Progenitor cell of endocrine pancreas (in vitro differentiated cells): ENCODE measurements at regions not wholly inside any gene's neighbourhood (a gene's known extent, or its start where the extent isn't known, plus 50 kb on each side); places are given as distances from the start of the nearest gene placed in this dataset.

Experiments used
- DNase-seq: peaks from one replicate; pipeline ENCODE4 v3.0.0; 2021; ENCODE audit warnings: low spot score; ENCODE audit not compliant: unreplicated experiment
- H3K27ac Mint-ChIP-seq: 2 replicates; pipeline ENCODE4 v1.8.0; 2021; ENCODE audit warnings: mild to moderate bottlenecking, moderate library complexity, mixed read lengths
- H3K27me3 Mint-ChIP-seq: 2 replicates; pipeline ENCODE4 v1.8.0; 2021; ENCODE audit warnings: mixed read lengths
- H3K36me3 Mint-ChIP-seq: 2 replicates; pipeline ENCODE4 v1.8.0; 2022; ENCODE audit warnings: mixed read lengths; ENCODE audit not compliant: insufficient read depth
- H3K4me1 Mint-ChIP-seq: 2 replicates; pipeline ENCODE4 v1.8.0; 2021; ENCODE audit warnings: low read depth, mixed read lengths
- H3K4me3 Mint-ChIP-seq: 2 replicates; pipeline ENCODE4 v1.8.0; 2021; ENCODE audit warnings: low read depth, mild to moderate bottlenecking, moderate library complexity, mixed read lengths
- H3K9me3 Mint-ChIP-seq: 2 replicates; pipeline ENCODE4 v1.8.0; 2021; ENCODE audit warnings: low read depth, mixed read lengths
- CTCF ChIP-seq: fragments of 200-600 bp; sonication (generic); IDR thresholded peaks from one replicate; pipeline ENCODE4 v1.5.0; 2021; ENCODE audit warnings: antibody characterized with exemption, mild to moderate bottlenecking; ENCODE audit not compliant: unreplicated experiment

GRCh38 chr14:49993565-49993964 is 100.7 kb downstream of the ARF6 start:
- no peak for TF ChIP-seq CTCF
- H3K27ac Mint-ChIP-seq: no peak overlapping the region
- DNase-seq: no peak
- no peaks in the 10 kb centered on the region for H3K9me3 Mint-ChIP-seq
- no peak overlapping the region for H3K4me3 Mint-ChIP-seq
- H3K27me3 Mint-ChIP-seq: no peaks in the 10 kb centered on the region
- H3K4me1 Mint-ChIP-seq: peaks cover 12% of the 10 kb centered on the region
- H3K36me3 Mint-ChIP-seq: no peaks in the 10 kb centered on the region

GRCh38 chr14:49994951-49995561 is 102.2 kb downstream of the ARF6 start:
- H3K4me1 Mint-ChIP-seq: peaks cover 17% of the 10 kb centered on the region
- H3K27ac Mint-ChIP-seq: no peak overlapping the region
- no peak for DNase-seq
- no peak for TF ChIP-seq CTCF
- H3K9me3 Mint-ChIP-seq: no peaks in the 10 kb centered on the region
- H3K36me3 Mint-ChIP-seq: no peaks in the 10 kb centered on the region
- no peaks in the 10 kb centered on the region for H3K27me3 Mint-ChIP-seq
- H3K4me3 Mint-ChIP-seq: no peak overlapping the region

- TF ChIP-seq CTCF: no peak
- no peaks in the 10 kb centered on the region for H3K36me3 Mint-ChIP-seq
- DNase-seq: no peak
- no peak overlapping the region for H3K4me3 Mint-ChIP-seq
- H3K27ac Mint-ChIP-seq: no peak overlapping the region
- H3K9me3 Mint-ChIP-seq: no peaks in the 10 kb centered on the region
- peaks cover 37% of the 10 kb centered on the region for H3K4me1 Mint-ChIP-seq
- peaks cover 9% of the 10 kb centered on the region for H3K27me3 Mint-ChIP-seq
Measured at GRCh38 chr14:49997991-49998390, 105.1 kb downstream of the ARF6 start.

GRCh38 chr14:49999146-49999761 is 106.4 kb downstream of the ARF6 start:
- Mint-ChIP-seq H3K27ac (peak overlapping the region; percentile 41), H3K4me1 (peaks cover 39% of the 10 kb centered on the region), H3K4me3 (no peak overlapping the region), H3K36me3 (no peaks in the 10 kb centered on the region), H3K27me3 (peaks cover 10% of the 10 kb centered on the region), H3K9me3 (no peaks in the 10 kb centered on the region)
- DNase-seq: no peak
- TF ChIP-seq CTCF: no peak

- peaks cover 41% of the 10 kb centered on the region for H3K4me1 Mint-ChIP-seq
- peak overlapping the region; percentile 73 for H3K27ac Mint-ChIP-seq
Measured at GRCh38 chr14:49999826-50000379, 107.0 kb downstream of the ARF6 start.

More at GRCh38 chr14:49999826-50000379, 107.0 kb downstream of the ARF6 start:
- no peak for DNase-seq
- Mint-ChIP-seq H3K27me3 (peaks cover 13% of the 10 kb centered on the region), H3K9me3 (no peaks in the 10 kb centered on the region), H3K36me3 (no peaks in the 10 kb centered on the region), H3K4me3 (no peak overlapping the region)
- no peak for TF ChIP-seq CTCF
